ENCODE measurements at regions not wholly inside any gene's neighbourhood (a gene's known extent, or its start where the extent isn't known, plus 50 kb on each side); places are given as distances from the start of the nearest gene placed in this dataset.
A peak's percentile ranks its signal among the peaks of the same experiment; 100 is the strongest.
"Not testable (repeated sequence)": the region's sequence is repeated elsewhere in the genome, so short reads cannot be mapped to it uniquely, and the experiment has no call there.

GRCh38 chr4:82108506-82108905 is 265.3 kb downstream of the HNRNPD start:
- H3K4me3 ChIP-seq (ENCODE audit: low read length in 2 of 2), result no peak overlapping the region
- ATAC-seq (ENCODE audit: low FRiP score) (no peak), DNase-seq (no peak)
- no peaks in the 10 kb centered on the region for H3K9me3 ChIP-seq (ENCODE audit: control insufficient read depth, low read length)
- H3K4me1 ChIP-seq (ENCODE audit: control insufficient read depth in 1 of 2, insufficient read depth in 2 of 2, low read length in 2 of 2), result peaks cover 0 to 1% of the 10 kb centered on the region in 2 donors
- intact Hi-C loops (cut with DNase I), result no loop called here
- 75% methylated on average over 2 of the region's 2 CpGs for whole genome bisulfite sequencing, 2 donors
- no peak overlapping the region for H3K27ac ChIP-seq (ENCODE audit: low read depth in 1 of 2, low read length in 2 of 2)
- H3K27me3 ChIP-seq (ENCODE audit: control insufficient read depth in 1 of 2, insufficient read depth in 2 of 2, low read length in 1 of 2), result no peaks in the 10 kb centered on the region
- H3K36me3 ChIP-seq (ENCODE audit: control insufficient read depth in 1 of 2, insufficient read depth in 2 of 2, low read length in 1 of 2), result no peaks in the 10 kb centered on the region

- 80 to 86% methylated on average over 1 of the region's 1 CpG for WGBS, 2 donors
- ATAC-seq (ENCODE audit: low FRiP score), result no peak
- intact Hi-C loops (cut with DNase I), result no loop called here
Observed at GRCh38 chr4:82104578-82104977, 269.2 kb downstream of the HNRNPD start.

GRCh38 chr4:82099928-82100579 is 273.7 kb downstream of the HNRNPD start:
- intact Hi-C loops (cut with DNase I), result no loop called here
- Histone ChIP-seq H3K4me3 (ENCODE audit: low read length in 2 of 2) (no peak overlapping the region), H3K27me3 (ENCODE audit: control insufficient read depth in 1 of 2, insufficient read depth in 2 of 2, low read length in 1 of 2) (no peaks in the 10 kb centered on the region), H3K4me1 (ENCODE audit: control insufficient read depth in 1 of 2, insufficient read depth in 2 of 2, low read length in 2 of 2) (no peaks in the 10 kb centered on the region), H3K9me3 (ENCODE audit: control insufficient read depth, low read length) (peaks cover 3% of the 10 kb centered on the region), H3K27ac (ENCODE audit: low read depth in 1 of 2, low read length in 2 of 2) (no peak overlapping the region), H3K36me3 (ENCODE audit: control insufficient read depth in 1 of 2, insufficient read depth in 2 of 2, low read length in 1 of 2) (no peaks in the 10 kb centered on the region)
- DNase-seq, result no peak
- peak; percentile 49 for ATAC-seq (ENCODE audit: low FRiP score)
- 55 to 56% methylated on average over 6 of the region's 6 CpGs for WGBS, 2 donors

More at GRCh38 chr4:82104578-82104977, 269.2 kb downstream of the HNRNPD start:
- Histone ChIP-seq H3K27ac (ENCODE audit: low read depth in 1 of 2, low read length in 2 of 2) (no peak overlapping the region), H3K4me3 (ENCODE audit: low read length in 2 of 2) (no peak overlapping the region), H3K9me3 (ENCODE audit: control insufficient read depth, low read length) (peaks cover 3% of the 10 kb centered on the region), H3K27me3 (ENCODE audit: control insufficient read depth in 1 of 2, insufficient read depth in 2 of 2, low read length in 1 of 2) (no peaks in the 10 kb centered on the region), H3K36me3 (ENCODE audit: control insufficient read depth in 1 of 2, insufficient read depth in 2 of 2, low read length in 1 of 2) (no peaks in the 10 kb centered on the region), H3K4me1 (ENCODE audit: control insufficient read depth in 1 of 2, insufficient read depth in 2 of 2, low read length in 2 of 2) (peaks cover 0 to 1% of the 10 kb centered on the region in 2 donors)
- DNase-seq, result no peak

GRCh38 chr4:82097504-82097903 is 276.3 kb downstream of the HNRNPD start:
- DNase-seq, result no peak
- WGBS, 2 donors, result 16 to 23% methylated on average over 3 of the region's 3 CpGs
- no peaks in the 10 kb centered on the region for H3K4me1 ChIP-seq (ENCODE audit: control insufficient read depth in 1 of 2, insufficient read depth in 2 of 2, low read length in 2 of 2)
- no peak overlapping the region for H3K27ac ChIP-seq (ENCODE audit: low read depth in 1 of 2, low read length in 2 of 2)
- no peak for ATAC-seq (ENCODE audit: low FRiP score)
- intact Hi-C loops (cut with DNase I), result no loop called here
- peaks cover 3% of the 10 kb centered on the region for H3K9me3 ChIP-seq (ENCODE audit: control insufficient read depth, low read length)
- no peaks in the 10 kb centered on the region for H3K36me3 ChIP-seq (ENCODE audit: control insufficient read depth in 1 of 2, insufficient read depth in 2 of 2, low read length in 1 of 2)
- no peaks in the 10 kb centered on the region for H3K27me3 ChIP-seq (ENCODE audit: control insufficient read depth in 1 of 2, insufficient read depth in 2 of 2, low read length in 1 of 2)
- no peak overlapping the region for H3K4me3 ChIP-seq (ENCODE audit: low read length in 2 of 2)

GRCh38 chr4:82090717-82091116 is 283.1 kb downstream of the HNRNPD start:
- DNase-seq (no peak), ATAC-seq (ENCODE audit: low FRiP score) (no peak)
- Histone ChIP-seq H3K4me3 (ENCODE audit: low read length in 2 of 2) (no peak overlapping the region), H3K4me1 (ENCODE audit: control insufficient read depth in 1 of 2, insufficient read depth in 2 of 2, low read length in 2 of 2) (no peaks in the 10 kb centered on the region), H3K36me3 (ENCODE audit: control insufficient read depth in 1 of 2, insufficient read depth in 2 of 2, low read length in 1 of 2) (no peaks in the 10 kb centered on the region), H3K27me3 (ENCODE audit: control insufficient read depth in 1 of 2, insufficient read depth in 2 of 2, low read length in 1 of 2) (no peaks in the 10 kb centered on the region), H3K9me3 (ENCODE audit: control insufficient read depth, low read length) (no peaks in the 10 kb centered on the region), H3K27ac (ENCODE audit: low read depth in 1 of 2, low read length in 2 of 2) (no peak overlapping the region)
- intact Hi-C loops (cut with DNase I), result no loop called here
- 45 to 47% methylated on average over 2 of the region's 2 CpGs for WGBS, 2 donors

- ATAC-seq (ENCODE audit: low FRiP score), result no peak
- H3K27ac ChIP-seq (ENCODE audit: low read depth in 1 of 2, low read length in 2 of 2), result no peak overlapping the region
- intact Hi-C loops (cut with DNase I), result no loop called here
- no peak for DNase-seq
- no peak overlapping the region for H3K4me3 ChIP-seq (ENCODE audit: low read length in 2 of 2)
- 0 to 8% methylated on average over 1 of the region's 1 CpG for WGBS, 2 donors
- no peaks in the 10 kb centered on the region for H3K36me3 ChIP-seq (ENCODE audit: control insufficient read depth in 1 of 2, insufficient read depth in 2 of 2, low read length in 1 of 2)
- H3K27me3 ChIP-seq (ENCODE audit: control insufficient read depth in 1 of 2, insufficient read depth in 2 of 2, low read length in 1 of 2), result no peaks in the 10 kb centered on the region
- H3K4me1 ChIP-seq (ENCODE audit: control insufficient read depth in 1 of 2, insufficient read depth in 2 of 2, low read length in 2 of 2), result no peaks in the 10 kb centered on the region
- H3K9me3 ChIP-seq (ENCODE audit: control insufficient read depth, low read length), result no peaks in the 10 kb centered on the region
Observed at GRCh38 chr4:82084747-82085146, 289.0 kb downstream of the HNRNPD start.

GRCh38 chr4:82077471-82077995 is 296.3 kb downstream of the HNRNPD start:
- H3K4me3 ChIP-seq (ENCODE audit: low read length in 2 of 2); DNase-seq; H3K27me3 ChIP-seq (ENCODE audit: control insufficient read depth in 1 of 2, insufficient read depth in 2 of 2, low read length in 1 of 2); H3K36me3 ChIP-seq (ENCODE audit: control insufficient read depth in 1 of 2, insufficient read depth in 2 of 2, low read length in 1 of 2); ATAC-seq (ENCODE audit: low FRiP score); H3K27ac ChIP-seq (ENCODE audit: low read depth in 1 of 2, low read length in 2 of 2); intact Hi-C loops (cut with DNase I); H3K4me1 ChIP-seq (ENCODE audit: control insufficient read depth in 1 of 2, insufficient read depth in 2 of 2, low read length in 2 of 2); H3K9me3 ChIP-seq (ENCODE audit: control insufficient read depth, low read length): not testable (repeated sequence)
- 86 to 93% methylated on average over 22 to 30 of the region's 31 CpGs for WGBS, 2 donors

GRCh38 chr4:82076809-82077208 is 297.0 kb downstream of the HNRNPD start:
- DNase-seq (no peak), ATAC-seq (ENCODE audit: low FRiP score) (no peak)
- Histone ChIP-seq H3K27me3 (ENCODE audit: control insufficient read depth in 1 of 2, insufficient read depth in 2 of 2, low read length in 1 of 2) (peaks cover 0 to 3% of the 10 kb centered on the region in 2 donors), H3K36me3 (ENCODE audit: control insufficient read depth in 1 of 2, insufficient read depth in 2 of 2, low read length in 1 of 2) (no peaks in the 10 kb centered on the region), H3K4me1 (ENCODE audit: control insufficient read depth in 1 of 2, insufficient read depth in 2 of 2, low read length in 2 of 2) (no peaks in the 10 kb centered on the region), H3K4me3 (ENCODE audit: low read length in 2 of 2) (no peak overlapping the region), H3K27ac (ENCODE audit: low read depth in 1 of 2, low read length in 2 of 2) (no peak overlapping the region), H3K9me3 (ENCODE audit: control insufficient read depth, low read length) (peaks cover 2% of the 10 kb centered on the region)
- intact Hi-C loops (cut with DNase I), result no loop called here
- WGBS, 2 donors, result 79 to 93% methylated on average over 7 to 8 of the region's 8 CpGs

- H3K4me3 ChIP-seq (ENCODE audit: low read length in 2 of 2), result no peak overlapping the region
- H3K9me3 ChIP-seq (ENCODE audit: control insufficient read depth, low read length), result peaks cover 2% of the 10 kb centered on the region
- peaks cover 0 to 3% of the 10 kb centered on the region in 2 donors for H3K27me3 ChIP-seq (ENCODE audit: control insufficient read depth in 1 of 2, insufficient read depth in 2 of 2, low read length in 1 of 2)
- 62 to 69% methylated on average over 1 of the region's 1 CpG for WGBS, 2 donors
- H3K27ac ChIP-seq (ENCODE audit: low read depth in 1 of 2, low read length in 2 of 2), result no peak overlapping the region
- intact Hi-C loops (cut with DNase I), result no loop called here
- DNase-seq (no peak), ATAC-seq (ENCODE audit: low FRiP score) (no peak)
- no peaks in the 10 kb centered on the region for H3K36me3 ChIP-seq (ENCODE audit: control insufficient read depth in 1 of 2, insufficient read depth in 2 of 2, low read length in 1 of 2)
- H3K4me1 ChIP-seq (ENCODE audit: control insufficient read depth in 1 of 2, insufficient read depth in 2 of 2, low read length in 2 of 2), result no peaks in the 10 kb centered on the region
Observed at GRCh38 chr4:82076359-82076758, 297.4 kb downstream of the HNRNPD start.

Measured in aorta (tissue), 5 donors.